Bronchial epithelial cell (primary cell): ENCODE measurements at regions not wholly inside any gene's neighbourhood (a gene's known extent, or its start where the extent isn't known, plus 50 kb on each side); places are given as distances from the start of the nearest gene placed in this dataset.

Experiments
- DNase-seq: peaks from one replicate; pipeline ENCODE4 v3.0.0-alpha.2; 2010; ENCODE audit warnings: low read depth
- FAIRE-seq: peaks from 2 replicates; lab custom pipeline; 2011; peaks lifted over from hg19 to GRCh38; lab: Jason Lieb, UNC
- H3K27me3 ChIP-seq: 2 replicates; pipeline ENCODE4 v1.5.1; 2011; ENCODE audit warnings: low read length; ENCODE audit not compliant: control insufficient read depth, insufficient read depth
- H3K36me3 ChIP-seq: 2 replicates; pipeline ENCODE4 v1.5.1; 2011; ENCODE audit warnings: low read length; ENCODE audit not compliant: control insufficient read depth, insufficient read depth
- H3K4me3 ChIP-seq: 2 replicates; pipeline ENCODE4 v1.5.1; 2011; ENCODE audit warnings: mild to moderate bottlenecking, low read depth, low read length, control low read depth
- CTCF ChIP-seq: IDR thresholded peaks from 2 replicates; pipeline ENCODE4 v1.5.1; 2011; ENCODE audit warnings: mild to moderate bottlenecking, moderate library complexity, low read length, control low read depth, inconsistent platforms; ENCODE audit not compliant: insufficient read depth, severe bottlenecking

GRCh38 chr12:43252585-43252984, 299.4 kb downstream of the ADAMTS20 start:
- FAIRE-seq (no peak), DNase-seq (no peak)
- no peak for TF ChIP-seq CTCF
- Histone ChIP-seq H3K4me3 (no peak overlapping the region), H3K36me3 (no peaks in the 10 kb centered on the region), H3K27me3 (no peaks in the 10 kb centered on the region)

DNA sequence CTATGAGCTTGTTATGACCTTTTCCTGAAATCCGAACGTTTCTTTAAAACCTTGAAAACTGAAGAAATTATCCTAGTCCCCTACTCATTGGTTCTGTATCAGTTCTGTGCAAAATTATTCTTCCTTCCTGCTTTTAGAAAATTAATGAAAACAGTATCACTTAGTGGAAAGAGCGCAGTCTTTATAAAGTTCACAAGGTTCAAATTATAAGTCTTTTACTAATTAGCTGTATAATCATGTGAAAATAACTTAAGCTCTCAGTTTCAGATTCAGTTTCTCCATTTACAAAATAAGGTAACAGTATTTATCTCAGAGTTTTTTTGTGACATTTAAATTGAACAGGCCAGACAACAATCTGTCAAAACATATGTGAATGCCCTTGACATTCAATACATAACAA, 306.1 kb downstream of the ADAMTS20 start:
- Histone ChIP-seq H3K4me3 (no peak overlapping the region), H3K36me3 (no peaks in the 10 kb centered on the region), H3K27me3 (no peaks in the 10 kb centered on the region)
- FAIRE-seq (no peak), DNase-seq (no peak)
- TF ChIP-seq CTCF = no peak

- TF ChIP-seq CTCF = no peak
- DNase-seq (no peak), FAIRE-seq (no peak)
- H3K36me3 ChIP-seq = no peaks in the 10 kb centered on the region
- H3K27me3 ChIP-seq = no peaks in the 10 kb centered on the region
- no peak overlapping the region for H3K4me3 ChIP-seq
Measured at GRCh38 chr12:43241986-43242385, 310.0 kb downstream of the ADAMTS20 start.

DNA sequence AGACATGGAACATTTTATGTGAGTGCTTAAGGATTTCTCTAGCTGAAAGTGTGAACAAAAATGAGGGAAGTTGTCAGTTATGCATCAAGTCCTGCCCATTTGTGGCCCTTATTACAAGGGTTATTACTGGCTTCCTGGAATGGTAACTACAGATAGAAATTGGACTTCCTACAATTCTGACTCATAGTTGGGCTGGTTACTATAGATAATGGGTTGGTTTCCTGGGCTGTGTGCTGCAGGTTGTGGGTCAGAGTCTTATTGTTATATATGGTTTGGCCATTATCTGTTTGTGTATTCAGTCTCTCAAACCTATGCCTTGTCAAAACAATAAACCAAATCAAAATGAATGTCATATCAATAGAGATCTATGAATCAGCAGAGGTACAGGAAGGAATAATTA, 313.7 kb downstream of the ADAMTS20 start:
- FAIRE-seq = no peak
- Histone ChIP-seq H3K36me3 (no peaks in the 10 kb centered on the region), H3K27me3 (no peaks in the 10 kb centered on the region), H3K4me3 (no peak overlapping the region)
- peak; percentile 7 for DNase-seq
- TF ChIP-seq CTCF = no peak

DNA sequence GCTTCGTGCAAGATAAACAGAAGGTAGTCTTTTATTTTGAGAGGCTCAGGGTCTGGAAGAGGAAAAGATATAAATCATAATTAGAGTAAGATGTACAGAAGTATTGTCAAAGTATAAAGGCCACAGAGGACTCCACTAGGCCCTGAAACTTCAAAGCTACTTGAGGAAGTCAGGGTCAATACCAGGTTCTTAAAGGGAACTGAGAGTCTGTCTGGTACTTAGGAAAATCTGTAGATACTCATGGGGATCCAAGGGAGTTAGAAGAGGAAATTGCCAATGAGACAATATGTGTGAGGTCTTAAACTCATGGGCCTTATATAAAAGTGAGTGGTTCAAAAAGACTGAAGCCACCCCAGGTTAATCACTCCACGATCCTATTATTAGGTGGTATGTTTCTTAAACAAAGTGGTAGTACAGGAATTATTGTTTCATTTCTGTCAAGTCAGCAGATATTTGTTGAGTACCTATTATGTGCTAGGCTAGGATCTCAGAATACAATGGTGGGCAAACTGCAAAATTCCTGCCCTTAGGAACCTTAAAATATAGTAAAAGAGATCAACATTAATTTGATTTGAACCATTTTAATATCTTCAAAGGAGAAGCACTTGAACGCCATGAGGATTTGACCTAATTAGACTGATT, 314.6 kb downstream of the ADAMTS20 start:
- no peaks in the 10 kb centered on the region for H3K36me3 ChIP-seq
- H3K27me3 ChIP-seq = no peaks in the 10 kb centered on the region
- DNase-seq (no peak), FAIRE-seq (no peak)
- H3K4me3 ChIP-seq = no peak overlapping the region
- TF ChIP-seq CTCF = no peak

- TF ChIP-seq CTCF = no peak
- DNase-seq (no peak), FAIRE-seq (no peak)
- Histone ChIP-seq H3K27me3 (no peaks in the 10 kb centered on the region), H3K36me3 (no peaks in the 10 kb centered on the region), H3K4me3 (no peak overlapping the region)
Measured at GRCh38 chr12:43235721-43236120, 316.3 kb downstream of the ADAMTS20 start.
